NCI-H2227 (cell line): ENCODE measurements at regions not wholly inside any gene's neighbourhood (a gene's known extent, or its start where the extent isn't known, plus 50 kb on each side); places are given as distances from the start of the nearest gene placed in this dataset.
A peak's percentile ranks its signal among the peaks of the same experiment; 100 is the strongest.

Experiments
- DNase-seq: peaks from one replicate; lab custom pipeline; 2025; ENCODE audit not compliant: unreplicated experiment; lab: John Stamatoyannopoulos, UW

DNA sequence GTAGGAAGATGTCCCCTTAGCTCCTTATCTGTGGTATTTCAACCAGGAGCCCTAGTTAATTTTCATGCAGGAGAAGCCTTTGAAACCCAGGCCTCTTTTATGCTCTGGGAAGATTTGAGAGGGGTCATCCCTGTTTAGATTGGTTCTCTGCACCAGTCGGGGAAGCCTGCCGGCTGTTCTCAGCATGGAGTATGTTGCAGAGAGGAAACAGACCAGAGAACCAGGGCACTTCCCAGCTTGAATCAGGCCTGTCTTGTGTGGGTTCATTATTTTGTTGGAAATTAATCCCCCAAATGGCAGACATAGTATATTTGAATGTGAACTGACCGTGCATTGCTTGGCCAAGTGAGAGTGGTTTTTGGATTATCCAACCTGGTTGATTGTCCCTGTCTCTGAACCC lies 1082.1 kb upstream of the RBFOX1 start:
- no peak for DNase-seq

DNA sequence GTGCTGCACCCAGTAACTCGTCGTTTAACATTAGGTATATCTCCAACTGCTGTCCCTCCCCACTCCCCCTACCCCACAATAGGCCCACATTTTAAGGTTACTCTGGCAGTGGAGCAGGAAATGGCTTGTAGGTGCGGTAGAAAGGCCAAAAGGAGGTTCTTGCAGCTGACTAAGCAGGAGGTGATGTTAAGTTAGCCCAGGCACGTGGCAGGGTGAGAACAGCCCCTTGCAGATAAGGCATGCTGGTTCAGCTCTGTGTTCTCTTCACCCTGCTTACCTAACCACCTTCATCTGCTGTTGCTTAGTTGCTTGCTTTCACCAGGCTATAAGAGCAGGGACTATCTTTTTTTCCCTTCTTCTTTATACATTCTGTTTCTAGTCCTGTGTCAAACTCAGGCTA lies 1082.8 kb upstream of the RBFOX1 start:
- DNase-seq = no peak

DNA sequence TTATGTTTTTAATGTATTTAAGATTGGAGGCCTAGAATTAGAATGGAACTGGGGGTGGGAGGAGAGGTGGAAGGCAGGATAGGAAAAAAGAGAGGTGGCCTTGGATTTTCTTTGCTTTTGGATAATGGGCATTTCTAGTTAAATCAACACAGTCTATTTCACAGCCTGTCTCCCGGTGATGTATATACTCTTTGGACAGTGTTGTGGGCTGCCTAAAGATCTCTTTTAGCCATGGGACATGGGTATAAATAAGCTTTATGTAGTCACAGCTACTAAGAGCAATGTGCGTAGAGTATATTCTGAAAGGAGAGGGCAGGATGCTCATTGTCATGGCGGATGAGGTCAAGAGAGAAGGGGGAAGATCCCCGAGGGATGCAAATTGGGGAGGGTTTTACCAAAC lies 1084.4 kb upstream of the RBFOX1 start:
- DNase-seq = no peak

DNA sequence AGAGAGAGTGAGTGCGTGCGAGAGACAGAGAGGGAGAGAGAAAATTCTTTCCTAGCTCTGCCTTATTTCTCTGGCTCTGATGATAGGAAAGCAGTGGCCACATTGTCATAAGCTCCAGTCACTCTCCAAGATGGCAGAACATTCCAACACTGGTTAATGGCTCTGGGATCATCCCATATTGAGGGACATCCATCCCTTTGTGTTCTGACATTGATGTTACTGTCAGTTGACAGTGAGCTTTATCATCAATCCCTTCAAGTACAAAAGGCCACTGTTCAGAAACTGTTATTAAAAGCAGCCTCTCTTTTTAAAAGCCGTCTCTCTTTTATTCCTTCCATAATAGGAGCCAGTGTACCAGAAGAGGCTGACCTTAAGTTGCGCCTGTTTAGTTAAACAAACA lies 1084.9 kb upstream of the RBFOX1 start:
- peak; percentile 87 for DNase-seq

DNA sequence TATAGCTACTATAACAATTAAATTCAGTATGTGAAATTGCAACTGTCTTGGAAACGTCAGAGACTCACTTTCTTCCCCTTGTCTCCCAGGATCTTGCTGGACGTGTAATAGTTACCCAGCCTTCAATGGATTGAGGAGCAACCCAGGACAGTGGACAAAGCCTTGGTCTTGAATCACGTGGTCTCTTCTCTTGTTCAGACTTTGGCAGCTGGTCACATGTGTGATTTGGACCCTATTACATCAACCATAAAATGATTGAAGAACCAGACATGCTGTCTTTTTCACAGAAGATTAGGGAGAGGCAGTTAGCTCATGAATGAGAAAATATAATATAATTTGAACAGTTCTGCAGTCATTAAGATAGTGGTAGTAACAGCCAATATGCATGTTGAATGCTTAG lies 1085.5 kb upstream of the RBFOX1 start:
- DNase-seq = no peak

DNA sequence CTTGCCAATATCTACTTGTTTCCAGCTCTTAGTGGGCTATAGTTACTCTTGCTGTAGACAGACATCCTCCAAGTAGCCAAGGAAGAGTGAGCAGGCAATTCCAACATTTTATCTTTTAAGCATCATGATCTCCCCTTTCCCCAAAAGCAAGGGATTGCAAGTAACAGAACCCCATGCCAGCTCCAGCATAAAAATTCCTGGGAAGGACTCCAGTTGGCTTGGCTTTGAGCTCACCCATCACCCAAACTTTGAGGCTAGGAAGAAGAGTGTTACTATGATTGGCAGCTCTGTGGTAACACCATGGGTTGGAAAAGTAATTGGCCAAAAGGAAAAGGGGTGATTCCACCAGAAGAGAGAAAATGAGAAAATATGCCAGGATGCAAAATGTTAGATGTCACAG lies 1086.4 kb upstream of the RBFOX1 start:
- DNase-seq = no peak

DNA sequence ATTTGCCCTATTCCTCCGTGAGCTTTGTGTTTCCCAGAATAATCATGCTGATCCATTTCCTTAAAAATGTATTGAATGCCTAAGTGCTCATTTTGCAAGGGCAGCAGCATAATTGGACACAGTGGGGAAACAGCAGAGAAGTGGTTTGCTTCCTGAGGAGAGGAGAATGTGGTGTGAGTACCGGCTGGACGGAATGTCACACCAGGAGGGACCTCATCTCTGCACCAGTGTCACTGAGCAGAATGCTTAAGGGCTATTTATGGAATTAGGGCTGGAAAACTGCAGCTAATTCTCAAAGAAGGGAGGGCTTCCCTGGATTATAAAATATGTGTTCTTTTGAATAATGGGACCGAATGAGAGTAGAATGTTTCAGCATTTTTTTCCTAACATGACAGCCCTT lies 1100.6 kb upstream of the RBFOX1 start:
- peak; percentile 32 for DNase-seq

DNA sequence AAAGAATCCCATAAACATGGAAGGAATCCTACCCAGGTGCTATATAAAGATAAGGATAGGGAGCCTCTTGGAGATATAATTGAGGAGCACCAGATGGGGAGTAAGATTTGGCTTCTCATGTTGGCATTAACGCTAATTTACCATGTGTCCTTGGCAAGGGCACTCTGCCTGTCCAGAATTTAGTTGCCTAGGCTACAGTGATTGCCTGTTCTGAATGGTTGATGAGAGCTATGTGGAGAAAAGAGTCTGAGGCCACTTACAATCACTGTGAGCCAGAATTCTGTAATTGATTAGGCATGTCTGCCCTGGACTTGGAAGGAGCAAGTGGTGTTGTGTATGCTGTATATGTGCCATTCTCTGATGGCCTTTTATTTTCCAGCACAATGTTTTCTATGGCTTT lies 1101.2 kb upstream of the RBFOX1 start:
- DNase-seq = no peak

DNA sequence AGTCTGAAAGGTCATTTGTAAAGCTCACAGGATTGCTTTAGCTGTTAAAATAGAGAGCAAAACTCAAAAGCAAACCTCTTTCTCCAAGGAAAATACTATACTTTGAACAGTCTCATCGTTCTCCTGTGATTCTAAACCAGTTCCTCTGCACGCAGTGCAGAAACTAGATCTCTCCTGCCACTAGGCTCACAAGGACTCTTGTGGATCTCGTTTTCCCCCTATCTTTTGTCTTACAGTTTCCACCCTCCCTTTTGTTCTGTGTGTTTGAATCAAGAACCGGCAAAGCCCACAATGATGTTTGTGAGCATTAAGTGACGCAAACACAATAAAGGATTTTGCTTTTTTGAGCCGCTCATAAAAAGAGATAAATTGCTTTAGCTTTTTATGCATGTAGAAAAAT lies 1103.5 kb upstream of the RBFOX1 start:
- peak; percentile 25 for DNase-seq

DNA sequence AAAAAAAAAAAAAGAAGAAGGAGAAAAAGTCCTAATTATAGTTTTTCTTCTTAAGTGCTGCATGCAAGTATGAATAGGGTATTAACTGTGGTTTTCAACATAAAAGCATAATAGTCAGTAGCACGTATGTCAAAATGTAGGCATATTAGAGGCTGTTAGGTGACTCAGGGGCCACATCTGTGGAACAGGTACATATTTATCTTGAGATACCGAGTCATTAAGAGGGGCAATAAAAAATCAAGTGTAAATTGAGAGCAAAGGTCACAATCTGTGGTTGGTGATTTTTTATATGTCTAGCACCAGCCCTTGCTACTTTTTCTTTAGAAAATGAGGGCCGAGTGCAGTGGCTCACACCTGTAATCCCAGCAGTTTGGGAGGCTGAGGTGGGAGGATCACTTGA lies 1113.8 kb upstream of the RBFOX1 start:
- DNase-seq = no peak

DNA sequence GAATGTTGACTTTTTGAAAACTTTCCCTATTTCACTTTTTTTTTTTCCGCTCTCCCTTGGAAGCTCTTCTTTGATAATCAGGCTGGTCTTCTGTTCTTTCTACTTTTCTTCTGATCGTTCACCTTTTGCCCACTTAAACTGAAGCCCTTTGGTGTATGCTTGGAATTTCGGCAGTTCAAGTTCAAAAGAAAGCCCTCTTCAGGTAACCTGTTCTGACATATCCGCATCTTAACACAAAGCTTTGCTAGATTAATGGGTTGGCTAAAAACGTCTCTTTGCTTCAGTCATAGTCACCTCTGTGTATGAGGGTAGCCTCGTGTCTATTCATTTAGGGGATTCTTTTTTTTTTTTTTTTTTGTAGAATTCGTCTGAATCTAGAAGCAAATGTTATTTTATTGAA lies 1115.8 kb upstream of the RBFOX1 start:
- no peak for DNase-seq

DNA sequence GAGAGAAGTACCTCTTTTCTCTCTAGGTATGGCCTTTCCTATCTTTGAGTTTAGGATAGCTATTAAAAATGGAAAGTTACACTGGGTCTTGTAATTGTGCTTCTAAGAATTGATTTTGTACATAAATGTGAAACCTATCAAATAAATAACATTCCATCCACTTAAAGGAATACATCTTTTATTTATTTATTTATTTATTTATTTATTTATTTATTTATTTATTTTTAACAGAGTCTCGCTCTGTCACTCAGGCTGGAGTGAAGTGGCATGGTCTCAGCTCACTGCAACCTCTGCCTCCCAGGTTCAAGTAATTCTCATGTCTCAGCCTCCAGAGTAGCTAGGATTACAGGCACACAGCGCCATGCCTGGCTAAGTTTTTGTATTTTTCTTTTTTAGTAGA lies 1114.0 kb upstream of the EEF2KMT start:
- DNase-seq = no peak

DNA sequence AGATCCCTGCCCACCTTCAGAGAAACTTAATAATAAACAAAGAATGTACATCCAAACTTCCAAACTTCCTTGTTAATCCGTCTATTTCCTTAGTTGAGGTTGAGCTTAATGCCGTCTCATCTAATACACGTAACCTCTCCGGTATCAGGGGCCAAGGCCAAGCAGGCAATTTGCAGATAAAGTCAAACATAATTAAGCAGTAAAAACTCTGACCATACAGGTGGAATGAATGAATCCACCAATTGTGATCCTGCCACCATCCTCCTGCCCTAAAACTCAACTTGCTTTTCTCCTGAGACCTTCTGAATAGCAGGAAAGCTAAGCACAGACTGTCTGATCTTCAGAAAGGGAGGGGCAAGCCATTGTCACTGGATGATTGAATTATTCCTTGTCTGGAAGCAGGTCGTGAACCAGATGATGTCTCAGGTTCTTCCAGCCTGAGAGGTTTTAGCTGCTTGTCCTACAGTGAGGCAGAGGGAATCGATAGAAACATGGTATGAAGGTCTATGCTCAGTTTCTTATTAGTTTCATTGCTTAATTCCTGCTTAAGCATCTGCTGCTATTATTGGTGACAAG lies 1111.8 kb upstream of the EEF2KMT start:
- DNase-seq = no peak

DNA sequence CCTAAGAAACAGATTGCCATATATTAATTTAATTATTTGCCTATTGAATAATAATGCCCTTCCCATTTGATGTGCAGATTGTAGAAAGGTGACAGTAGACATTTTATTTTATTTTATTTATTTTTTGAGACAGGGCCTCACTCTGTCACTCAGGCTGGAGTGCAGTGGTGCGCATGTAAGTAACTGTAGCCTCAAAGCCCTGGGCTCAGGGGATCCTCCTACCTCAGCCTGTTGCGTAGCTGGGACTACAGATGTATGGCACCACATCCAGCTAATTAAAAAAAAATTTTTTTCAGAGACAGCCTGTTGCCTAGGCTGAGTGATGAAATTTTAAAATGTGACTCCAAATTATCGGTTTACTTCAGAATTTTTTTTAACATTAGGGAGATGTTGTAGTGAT lies 1110.0 kb upstream of the EEF2KMT start:
- no peak for DNase-seq

DNA sequence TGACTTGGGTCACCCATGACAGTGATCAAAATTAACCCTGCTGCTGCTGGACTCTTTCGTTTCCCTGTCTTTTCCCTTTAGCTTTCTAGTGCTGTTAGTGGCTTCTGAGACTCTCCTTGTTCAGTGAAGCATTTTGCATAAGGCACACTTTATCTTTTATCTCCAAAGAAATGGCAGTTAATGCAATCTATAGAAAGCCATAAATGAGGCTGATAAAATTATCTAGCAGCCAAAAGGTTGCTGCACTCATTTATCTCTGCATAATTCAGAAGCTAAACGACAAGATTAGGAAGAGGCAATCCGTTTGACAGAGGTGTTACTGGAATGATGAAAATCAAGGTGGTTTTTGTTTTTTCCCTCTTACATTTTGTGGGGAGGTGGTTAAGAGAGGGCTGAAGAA lies 1109.5 kb upstream of the EEF2KMT start:
- no peak for DNase-seq

DNA sequence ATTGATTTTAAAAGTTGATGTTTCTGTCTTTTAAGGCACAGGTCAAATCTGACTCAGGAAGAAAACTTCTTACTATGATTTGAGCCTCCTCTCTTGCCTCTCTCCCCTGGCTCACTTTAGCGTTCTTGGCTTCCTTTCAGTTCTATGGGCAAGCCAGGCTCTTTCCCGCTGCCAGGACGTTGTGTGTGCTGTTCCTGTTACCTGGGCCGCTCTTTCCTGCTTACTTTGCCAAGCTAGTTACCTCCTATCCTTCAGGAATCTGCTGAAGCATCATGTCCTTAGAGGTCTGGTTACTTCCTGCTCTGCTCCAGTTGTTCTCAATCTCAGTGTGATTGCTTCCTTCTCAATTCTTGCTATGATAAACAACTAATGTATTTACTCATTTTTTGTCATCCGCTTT lies 1108.5 kb upstream of the EEF2KMT start:
- no peak for DNase-seq

DNA sequence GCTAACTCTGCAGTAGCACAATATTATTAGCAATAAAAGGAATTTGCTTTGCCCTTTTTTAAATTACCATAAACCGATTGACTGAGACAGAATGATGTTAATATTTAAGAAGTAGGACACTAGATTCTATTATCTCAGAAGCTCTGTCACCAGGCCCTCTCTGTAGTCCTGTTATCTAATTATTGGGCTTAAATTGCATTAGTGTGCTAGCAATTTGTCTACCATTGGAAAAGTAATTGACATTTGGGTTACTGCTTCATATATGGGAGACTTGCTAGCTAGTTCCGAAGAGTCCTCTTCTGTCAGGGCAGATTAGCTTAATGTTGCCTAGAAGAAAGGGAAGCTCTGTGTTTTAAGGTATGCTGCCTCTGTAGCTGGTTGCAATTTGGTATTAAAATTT lies 1107.3 kb upstream of the EEF2KMT start:
- DNase-seq = no peak

DNA sequence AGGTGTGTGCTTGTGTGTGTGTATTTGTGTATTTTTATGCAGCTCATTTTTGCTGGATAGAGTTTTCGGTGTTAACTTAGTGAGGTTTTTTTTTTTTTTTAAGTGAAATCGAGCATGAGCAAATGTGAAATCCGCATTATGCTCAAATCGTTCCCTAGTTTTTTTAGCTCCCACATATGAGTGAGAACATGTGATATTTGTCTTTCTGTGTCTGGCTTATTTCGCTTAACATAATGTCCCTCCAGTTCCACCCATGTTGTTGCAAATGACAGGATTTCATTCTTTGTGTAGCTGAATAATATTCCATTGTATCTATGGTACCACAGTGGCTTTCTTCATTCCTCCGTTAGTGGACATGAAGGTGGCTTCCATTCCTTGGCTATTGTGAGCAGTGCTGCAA lies 1103.3 kb upstream of the EEF2KMT start:
- no peak for DNase-seq

DNA sequence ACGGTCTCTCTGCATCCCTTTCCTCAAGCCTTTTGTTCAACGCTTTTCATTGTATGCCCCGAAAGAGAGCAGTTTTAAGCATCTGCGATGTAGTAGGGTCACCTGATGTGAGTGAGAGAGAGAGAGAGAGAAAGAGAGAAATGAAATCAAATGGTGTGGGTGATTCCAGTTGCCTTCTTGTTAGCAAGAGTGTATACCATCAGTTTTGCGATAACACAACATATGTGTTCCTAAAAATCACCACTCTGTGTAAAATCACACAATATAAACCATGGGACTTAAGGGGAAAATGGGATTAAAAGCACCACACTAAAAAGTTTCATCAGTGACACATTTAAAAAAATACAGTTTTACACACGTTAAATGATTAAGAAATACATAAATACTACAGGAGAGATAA lies 1102.7 kb upstream of the EEF2KMT start:
- no peak for DNase-seq

DNA sequence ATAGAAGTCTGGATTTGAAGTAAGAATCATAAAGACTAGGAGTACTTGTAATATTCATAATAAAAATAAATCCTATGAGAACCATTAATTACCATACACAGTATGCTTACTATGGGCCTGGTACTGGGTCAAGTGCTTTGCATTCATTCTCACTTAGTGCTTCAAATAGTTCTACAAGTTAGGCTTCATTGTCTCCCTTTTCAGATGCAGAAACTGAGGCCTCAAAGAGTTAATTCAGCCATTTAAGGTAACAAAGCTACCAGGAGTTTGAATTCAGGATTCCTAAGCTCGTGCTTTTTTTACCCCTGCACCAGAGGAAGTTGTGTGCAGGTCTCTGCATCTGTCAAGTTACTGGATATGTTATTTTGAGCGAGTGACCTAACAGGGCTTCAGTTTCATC lies 1098.4 kb upstream of the EEF2KMT start:
- DNase-seq = no peak

DNA sequence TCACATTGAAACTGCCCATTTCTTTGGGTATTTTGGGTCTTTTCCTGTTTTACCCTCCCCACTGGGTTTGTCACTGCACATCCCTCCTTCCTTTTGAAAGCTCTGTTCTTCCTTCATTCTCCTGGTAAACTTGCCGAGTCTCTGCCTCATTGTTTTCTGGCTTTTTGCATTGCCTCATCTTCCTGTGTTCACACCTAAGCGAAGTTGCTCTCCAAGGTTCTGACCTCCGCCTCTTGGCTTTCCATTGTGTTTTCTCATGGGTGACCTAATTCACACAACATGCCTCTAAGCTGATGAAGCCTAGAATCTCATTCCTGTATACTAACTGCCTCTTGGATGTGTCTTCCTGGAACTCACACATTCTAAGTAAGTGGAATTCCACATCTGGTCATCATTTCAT lies 1096.1 kb upstream of the EEF2KMT start:
- no peak for DNase-seq

DNA sequence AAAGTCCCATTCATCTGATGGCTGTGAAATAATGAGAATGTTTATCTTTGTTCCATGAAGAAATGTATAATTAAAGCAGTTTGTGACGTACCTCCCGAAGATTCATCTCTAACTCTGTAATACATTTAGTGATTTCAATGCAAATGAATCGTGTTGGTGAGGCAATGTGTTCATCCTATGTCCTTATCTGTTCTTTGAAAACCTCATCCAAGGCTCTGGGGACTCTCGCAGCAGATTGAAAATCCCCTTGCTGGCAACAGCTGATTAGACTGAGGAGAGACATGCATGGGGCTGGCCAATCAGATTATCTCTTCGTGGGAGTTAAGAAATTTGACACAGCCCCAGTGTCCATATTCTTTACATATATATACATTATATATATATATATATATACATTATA lies 1095.4 kb upstream of the EEF2KMT start:
- no peak for DNase-seq

DNA sequence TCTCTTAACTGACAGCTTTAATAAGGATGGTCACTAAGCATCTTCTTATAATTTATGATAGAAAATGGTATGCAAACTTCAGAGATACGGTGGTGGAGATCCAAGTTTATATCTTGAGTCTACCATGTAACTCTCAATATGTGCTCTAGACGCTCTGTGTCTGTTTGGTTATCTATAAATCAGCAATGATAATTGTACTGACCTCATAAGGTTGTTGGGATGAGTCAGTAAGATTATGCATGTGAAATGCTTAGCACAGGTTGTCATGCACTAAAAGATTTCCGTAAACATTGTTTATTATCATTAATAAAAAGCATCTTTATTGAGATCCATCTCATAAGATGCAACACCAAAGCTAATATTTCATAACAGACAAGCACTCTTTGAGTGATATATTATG lies 1094.9 kb upstream of the EEF2KMT start:
- DNase-seq = no peak

DNA sequence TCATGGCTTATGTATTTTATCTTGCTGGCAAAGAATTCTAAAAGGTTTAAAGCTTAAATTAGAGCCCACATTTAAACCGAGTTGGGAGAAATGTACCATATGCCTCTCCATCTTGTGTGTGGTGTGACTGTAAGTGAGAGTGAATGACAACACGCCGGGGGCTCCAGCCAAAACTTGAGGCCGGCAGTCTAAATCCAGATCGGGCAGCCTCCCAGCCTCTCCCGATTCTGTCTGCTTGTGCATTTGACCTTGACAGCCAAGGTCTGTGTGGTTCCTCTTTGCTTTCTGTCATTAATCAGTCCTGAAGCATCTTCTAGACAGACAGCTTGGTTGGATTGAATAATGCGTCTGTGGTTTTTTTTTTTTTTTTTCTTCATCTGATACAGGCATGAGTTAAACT lies 1093.2 kb upstream of the EEF2KMT start:
- DNase-seq = no peak
